ENCODE measurements at regions not wholly inside any gene's neighbourhood (a gene's known extent, or its start where the extent isn't known, plus 50 kb on each side); places are given as distances from the start of the nearest gene placed in this dataset.

DNA sequence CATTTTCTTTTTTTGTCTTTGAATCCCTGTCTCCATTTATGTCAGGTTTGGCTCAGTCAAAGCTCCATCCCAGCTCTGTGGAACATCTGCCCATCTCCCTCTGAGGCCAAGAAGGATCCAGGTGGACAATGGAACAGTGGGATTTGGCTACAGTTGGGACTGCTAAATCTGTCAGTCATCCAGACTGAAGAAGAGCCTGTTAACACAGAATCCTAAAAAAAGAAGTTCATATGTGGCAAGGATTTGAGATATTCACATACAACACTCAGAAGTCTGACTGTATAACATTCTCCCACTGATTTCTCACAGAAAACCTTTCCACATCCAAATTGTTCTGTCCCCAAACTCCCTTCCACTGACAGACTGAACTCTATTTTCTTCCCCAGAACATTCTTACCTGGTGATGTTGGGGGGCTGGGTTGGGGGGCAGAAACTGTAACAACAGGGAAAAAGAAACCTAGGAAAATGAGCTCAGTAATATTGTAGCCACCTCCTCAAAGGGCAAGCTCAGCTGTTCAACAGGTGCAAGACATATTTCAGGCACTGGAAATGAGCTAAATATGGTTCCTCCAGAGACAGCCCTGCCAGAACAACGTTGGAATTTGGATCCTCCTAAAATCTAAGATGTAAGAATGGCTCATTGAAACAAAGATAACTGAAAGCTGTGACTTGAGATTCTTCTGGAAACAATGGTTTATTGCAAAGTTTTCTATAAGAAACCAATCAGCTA, 301.5 kb upstream of the CDH5 start:
- DNase-seq (ENCODE audit: low spot score) (no peak), FAIRE-seq (no peak)

DNA sequence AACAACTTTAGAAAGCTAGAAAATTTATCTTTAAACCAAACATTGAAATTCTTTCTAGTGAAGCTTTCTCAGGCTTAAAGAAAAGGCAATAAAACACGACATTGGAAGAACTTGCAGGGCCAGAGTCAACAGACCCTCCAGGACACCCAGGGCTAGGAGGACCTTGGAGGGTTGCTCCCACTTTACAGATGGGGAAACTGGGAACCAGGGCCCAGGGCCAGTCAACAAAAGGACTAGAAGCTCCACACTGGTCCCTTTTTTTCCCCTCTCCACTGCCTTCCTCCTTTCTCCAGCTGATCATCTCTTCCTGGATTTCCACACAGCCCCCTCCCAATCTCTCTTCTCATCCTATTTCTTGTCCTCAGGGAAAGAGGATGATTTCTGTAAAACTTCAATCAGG, 307.7 kb upstream of the CDH5 start:
- no peak for DNase-seq (ENCODE audit: low spot score)
- no peak for FAIRE-seq

DNA sequence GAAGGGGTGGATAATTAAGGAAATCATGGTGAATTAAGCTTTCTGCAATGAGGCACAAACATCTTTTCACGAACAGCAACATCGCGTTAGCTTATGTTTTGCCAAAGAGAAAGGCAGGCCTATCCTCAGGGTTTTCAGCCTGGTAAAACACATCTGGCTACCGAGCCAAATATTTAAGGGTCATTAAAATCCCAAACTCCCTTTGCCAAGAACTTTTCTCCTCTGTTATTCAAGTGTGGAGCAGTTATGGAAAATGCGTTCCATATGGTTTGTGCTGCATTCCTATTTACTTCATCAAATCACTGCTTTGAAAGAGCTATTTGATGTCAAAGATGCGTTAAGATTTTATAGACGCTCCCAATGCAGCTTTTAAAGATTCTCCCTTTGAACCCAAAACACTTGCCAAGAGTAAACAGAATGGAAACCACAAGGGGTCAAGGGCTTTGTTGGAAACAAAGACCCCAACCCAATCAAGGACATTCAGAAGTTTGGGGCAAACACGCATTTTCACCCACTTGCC, 308.3 kb upstream of the CDH5 start:
- no peak for DNase-seq (ENCODE audit: low spot score)
- FAIRE-seq, result no peak

DNA sequence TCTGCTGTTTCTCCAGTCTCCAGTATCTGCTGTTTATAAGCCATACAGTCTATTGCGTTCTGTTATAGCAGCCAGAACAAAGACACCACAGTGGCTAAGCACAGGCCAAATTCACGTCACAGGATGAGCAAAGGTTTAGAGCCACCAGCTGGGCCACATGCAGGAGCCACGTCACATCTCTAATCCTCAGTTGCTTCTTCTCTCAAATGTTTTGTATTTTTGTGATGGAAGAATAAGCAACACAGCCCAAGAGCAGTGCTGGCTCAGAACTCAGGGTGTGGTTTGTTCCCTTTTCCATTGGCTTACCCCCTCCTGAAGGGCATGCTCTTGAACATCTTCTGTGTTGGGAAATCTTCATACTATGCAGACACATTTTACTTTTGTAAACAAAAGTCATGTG, 309.4 kb upstream of the CDH5 start:
- DNase-seq (ENCODE audit: low spot score) (no peak), FAIRE-seq (no peak)

DNA sequence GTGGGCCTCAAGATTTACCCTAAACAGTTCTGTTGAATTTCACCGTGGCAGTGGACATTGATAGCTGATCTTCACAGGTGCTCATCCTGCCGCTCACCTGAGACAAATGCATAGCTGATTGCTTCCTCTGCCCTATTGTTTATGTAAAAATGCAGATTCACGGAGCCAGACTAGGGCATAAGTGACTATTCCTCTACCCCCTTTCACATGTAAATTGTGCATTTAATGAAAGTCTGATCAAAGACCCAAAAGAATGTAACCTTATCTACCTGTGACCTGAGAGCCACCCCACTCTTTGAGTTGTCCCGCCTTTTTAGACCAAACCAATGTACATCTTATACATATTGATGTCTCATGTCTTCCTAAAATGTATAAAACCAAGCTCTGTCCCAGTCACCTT, 312.4 kb upstream of the CDH5 start:
- FAIRE-seq, result no peak
- no peak for DNase-seq (ENCODE audit: low spot score)

DNA sequence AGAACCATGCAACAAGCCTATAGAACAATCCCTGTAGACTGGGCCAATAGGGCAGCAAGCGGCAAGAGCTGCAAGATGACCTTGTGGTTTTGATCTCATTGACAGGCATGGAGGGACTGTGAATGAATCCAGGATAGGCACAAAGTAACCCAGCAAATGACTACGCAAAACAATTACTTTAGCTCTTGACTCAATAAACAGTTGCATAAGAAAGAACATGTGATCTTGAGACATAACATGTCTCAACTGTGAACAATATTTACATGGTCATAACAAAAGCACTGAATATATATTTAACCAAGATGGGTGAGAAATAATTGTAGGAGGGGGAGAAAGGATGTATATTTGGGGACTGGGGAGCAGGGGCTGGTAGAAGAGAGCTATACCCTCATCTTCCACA, 313.7 kb upstream of the CDH5 start:
- FAIRE-seq (no peak), DNase-seq (ENCODE audit: low spot score) (no peak)

DNA sequence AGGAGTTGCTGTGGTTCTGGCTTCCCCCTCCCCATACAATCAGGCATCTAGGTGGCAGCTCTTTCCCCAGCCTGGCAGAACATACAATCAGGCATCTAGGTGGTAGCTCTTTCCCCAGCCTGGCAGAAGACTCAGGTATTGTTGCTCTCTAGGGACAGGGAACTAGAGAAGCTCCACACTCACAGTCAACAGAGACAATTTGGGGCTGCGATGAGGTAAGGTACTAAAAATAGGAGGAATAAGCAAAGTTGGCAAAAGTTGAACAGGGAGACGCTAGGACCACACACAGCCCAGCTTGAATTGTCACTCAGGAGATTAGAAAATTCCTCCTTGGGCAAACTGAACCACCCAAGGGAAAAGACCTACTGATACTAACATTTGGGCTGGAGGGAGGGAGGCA, 315.5 kb upstream of the CDH5 start:
- FAIRE-seq (no peak), DNase-seq (ENCODE audit: low spot score) (no peak)

DNA sequence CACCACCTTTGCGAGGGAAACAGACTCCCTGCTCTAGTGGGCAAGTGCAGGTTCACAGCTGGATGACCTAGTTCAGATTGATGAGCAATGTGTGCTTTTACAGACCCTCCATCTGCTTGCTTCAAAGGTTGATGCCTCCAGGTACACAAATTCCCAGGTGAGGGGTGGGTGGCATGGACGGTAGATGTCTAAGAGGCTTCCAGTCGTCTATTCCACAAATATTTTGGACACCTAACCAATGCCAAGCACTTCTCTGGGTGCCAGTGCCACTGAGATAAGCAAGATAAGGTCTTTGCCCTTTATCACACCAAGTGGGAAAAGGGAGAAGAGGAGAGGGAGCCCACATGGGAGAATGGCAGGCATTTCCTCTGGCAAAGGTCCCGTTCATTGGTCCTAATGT, 316.6 kb upstream of the CDH5 start:
- FAIRE-seq (no peak), DNase-seq (ENCODE audit: low spot score) (no peak)

DNA sequence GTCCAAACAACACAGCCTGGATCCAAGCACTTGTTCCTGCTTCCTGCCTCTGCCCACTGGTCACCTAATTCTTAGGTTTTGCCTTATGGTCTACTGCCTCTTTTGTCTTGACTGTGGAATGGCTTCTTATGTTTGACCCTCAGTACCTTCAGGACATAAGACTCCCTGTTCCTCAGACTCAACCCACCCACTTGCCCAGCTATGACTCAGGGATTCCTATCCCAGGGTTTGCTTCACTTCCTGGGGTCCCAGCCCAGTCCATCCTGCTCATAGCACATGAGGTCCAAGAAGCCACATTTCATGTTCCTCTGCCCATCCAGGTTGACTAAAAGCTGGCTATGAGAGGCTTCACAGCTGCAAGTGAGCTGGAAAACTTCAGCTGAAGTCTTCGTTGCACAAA, 320.9 kb upstream of the CDH5 start:
- DNase-seq (ENCODE audit: low spot score), result no peak
- no peak for FAIRE-seq

DNA sequence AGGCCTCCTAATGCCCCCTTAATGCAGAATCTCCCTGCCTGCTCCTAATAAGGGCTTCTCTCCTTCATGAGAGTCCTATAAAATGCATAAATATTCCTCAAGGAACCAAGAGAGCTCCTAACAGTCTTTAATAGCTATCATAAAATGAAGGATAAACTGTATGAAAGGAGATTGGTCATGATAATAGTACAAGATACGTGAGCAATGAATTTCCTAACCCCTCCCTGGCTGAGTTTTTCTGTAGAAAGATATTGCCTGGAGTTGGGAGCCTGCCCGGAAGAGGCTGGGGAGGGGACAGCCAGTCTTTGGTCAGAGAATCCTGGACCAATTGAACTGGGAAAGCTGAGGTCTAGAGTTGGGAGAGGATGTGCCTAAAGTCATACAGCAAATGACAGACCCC, 321.9 kb upstream of the CDH5 start:
- FAIRE-seq (no peak), DNase-seq (ENCODE audit: low spot score) (no peak)

DNA sequence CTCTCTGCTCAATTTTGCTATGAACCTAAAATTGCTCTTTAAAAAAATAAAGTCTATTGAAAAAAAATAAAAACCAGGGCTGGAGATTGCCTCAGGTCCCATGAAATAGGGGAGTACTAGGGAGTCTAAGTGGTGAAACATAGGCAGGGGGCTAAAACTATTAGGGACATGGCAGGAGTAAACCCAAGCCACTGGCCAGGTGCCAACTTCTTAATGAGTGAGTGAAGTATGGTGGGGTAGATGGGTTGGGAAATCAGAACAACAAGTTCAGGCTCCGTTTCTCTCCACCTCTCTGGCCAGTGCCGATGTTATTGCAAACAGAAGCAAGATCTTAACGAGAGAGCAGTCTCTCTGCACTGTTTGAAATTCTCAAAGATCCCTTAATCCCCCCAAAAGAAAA, 322.4 kb upstream of the CDH5 start:
- DNase-seq (ENCODE audit: low spot score) (no peak), FAIRE-seq (no peak)

DNA sequence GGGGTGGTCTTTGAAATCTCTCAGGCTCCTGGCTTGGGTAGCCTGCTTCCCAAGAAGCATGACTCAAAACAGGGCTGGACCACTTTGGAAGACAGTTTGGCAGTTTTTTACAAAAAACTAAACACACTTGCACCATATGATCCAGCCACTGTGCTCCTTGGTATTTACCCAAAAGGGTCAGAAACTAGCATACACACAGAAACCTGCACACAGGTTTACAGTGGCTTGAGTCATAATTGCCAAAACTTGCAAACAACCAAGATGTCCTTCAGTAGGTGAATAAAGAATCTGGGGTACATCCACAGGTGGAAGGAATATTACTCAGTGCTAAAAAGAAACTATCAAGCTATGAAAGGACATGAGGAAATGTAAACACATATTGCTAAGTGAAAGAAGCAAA, 323.2 kb upstream of the CDH5 start:
- DNase-seq (ENCODE audit: low spot score), result no peak
- no peak for FAIRE-seq

DNA sequence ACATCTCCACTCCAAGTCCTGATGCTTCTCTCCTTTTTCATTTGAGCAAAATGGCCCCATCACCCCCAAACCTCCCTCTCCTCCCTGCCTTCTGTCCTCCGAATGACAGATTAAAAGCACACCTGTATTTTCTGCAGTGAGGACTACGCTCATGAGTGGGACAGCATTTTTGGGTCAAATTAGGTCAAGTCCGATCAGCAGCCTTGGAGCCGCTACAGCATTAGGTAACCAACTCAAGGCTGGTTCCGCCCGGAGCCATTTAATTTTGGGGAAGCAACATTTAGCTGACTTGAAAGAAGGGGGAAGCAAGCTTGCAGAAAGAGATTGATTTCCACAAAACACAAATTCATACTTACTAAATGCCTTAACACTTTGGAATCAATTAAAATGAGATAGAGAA, 324.1 kb upstream of the CDH5 start:
- DNase-seq (ENCODE audit: low spot score) (no peak), FAIRE-seq (no peak)

DNA sequence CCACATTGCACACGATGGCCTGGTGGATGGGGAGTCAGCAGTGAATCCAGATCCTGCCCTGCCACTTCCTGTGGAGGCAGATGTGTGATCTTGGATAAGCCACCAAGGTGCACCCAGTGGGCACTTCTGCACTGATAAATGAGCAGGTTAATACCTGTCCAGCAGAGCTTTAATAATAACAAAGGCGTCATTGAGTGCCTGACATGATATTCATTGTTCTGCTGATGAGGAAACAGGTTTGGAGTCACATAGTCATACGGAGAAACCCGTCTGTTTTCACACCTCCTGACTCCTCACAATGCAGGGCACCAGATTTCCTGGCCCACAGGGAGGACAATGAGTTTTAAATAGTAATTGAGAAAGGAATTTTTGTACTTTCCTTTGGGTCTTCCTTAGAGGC, 324.6 kb upstream of the CDH5 start:
- FAIRE-seq, result no peak

DNA sequence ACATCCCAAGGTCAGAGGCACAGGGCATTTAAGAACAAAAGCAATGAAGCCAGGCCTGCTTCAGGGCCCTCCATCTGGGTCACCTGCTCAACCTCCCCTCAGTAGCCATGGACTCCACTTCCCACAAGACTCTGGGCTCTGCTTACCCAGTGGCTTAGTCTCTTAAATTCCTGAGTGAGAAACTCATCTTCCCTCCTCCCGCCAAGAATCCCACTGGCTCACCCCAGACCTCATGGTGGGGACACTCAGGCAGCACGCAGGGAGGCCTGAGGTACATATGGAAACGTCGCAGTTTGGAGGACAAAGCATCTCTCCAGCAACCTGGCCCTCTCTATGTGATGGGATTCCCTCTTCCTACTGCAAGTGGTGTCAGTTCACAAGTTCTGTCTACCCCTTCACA, 326.7 kb upstream of the CDH5 start:
- FAIRE-seq, result no peak
- no peak for DNase-seq (ENCODE audit: low spot score)

More for the DNA sequence above, 324.6 kb upstream of the CDH5 start:
- DNase-seq (ENCODE audit: low spot score), result no peak

DNA sequence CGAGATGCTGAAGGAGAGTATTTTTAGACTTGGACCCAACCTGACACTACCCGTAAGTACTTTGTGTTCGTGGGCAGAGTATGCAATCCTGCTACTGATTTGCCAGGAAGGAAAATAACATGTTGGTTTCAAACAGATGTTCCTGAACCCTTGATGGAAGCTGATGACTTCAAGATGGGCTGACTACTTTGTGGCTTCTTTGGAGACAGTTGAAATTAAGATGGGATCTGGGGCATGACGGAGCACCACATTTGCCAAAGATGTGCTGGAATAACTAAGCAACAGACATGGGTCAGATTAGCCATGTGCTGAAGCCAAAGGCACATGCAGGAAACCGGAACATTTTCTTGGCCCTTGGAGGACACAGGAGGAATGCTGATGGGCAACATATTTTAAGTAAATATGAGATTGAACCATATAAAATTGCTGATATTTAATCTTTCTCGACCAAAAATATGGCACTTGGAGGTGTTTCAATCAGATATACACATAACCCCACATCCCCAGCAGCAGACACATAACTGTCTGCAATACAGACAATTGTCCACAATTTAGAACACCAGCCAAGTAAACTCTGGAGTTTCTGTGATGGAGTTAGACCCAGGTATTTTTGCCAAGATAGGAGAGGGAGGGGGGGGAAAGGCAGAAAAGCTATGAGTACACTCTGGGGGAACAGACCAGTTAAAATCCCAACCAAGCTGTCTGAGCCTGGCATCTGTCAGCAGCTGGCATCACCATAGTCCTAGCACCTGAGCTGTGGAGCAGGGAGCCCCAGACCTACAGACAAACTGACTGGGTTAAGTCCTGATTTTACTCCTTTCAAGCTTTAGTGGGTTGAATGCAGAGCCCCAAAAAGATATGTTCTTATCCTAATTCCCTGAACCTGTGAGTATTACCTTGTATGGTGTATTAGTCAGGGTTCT, 329.4 kb upstream of the CDH5 start:
- DNase-seq (ENCODE audit: low spot score) (no peak), FAIRE-seq (no peak)

DNA sequence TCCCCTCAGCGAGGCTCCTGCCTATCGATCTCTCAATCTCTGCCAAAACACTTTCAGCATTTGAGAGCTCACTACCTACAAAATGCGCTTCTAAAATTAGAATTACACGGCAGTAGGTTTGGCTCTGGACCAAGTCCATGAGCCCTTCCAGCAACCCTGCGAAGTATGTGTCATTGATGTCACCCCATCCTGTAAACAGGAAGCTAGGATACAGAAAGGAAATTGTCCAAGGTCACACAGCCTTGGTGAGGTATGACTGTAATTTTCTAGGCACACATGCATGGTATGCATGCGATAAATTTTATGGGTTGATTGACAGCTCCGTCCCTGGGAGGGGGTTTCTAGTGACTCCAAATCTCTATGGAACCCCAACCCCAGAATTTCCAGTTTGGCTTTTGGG, 330.3 kb upstream of the CDH5 start:
- DNase-seq (ENCODE audit: low spot score), result no peak
- no peak for FAIRE-seq

DNA sequence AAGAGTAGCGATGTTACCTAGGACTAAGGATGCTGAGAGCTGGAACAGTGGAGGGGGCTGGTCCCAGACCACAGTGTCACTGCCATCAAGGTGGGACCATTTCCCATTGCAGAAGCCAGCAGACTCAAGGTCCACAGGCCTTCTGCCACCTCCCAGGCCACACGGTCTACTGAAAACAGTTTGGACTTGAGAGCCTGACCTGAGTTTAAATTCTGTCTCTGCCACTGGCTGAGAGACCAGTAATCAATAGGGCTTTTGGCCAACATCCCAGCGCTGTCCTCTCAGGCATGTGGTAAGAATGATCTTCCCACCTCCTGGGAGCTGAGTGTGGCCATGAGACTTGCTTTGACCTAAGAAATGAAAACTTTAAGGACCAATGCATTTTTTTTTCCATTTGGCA, 331.4 kb upstream of the CDH5 start:
- FAIRE-seq (no peak), DNase-seq (ENCODE audit: low spot score) (no peak)

DNA sequence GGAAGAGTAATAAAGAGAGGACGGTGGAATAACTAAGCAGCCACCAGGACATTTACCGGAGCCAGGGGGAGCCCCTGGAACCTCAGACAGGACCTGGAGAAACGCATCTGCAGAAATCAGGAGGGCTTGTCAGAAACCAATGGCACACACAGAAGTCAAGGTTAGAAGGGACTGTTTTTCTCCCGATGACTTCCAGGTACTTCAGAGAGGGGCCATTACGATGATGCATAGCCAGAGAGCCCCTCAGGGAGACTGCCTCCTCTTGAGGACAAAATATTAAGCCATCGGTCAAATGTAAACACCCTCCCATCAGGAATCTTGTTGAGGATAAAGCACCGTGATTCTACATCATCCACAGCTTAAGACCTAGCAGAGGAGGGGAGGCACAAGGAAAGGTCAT, 333.6 kb upstream of the CDH5 start:
- no peak for DNase-seq (ENCODE audit: low spot score)
- no peak for FAIRE-seq

DNA sequence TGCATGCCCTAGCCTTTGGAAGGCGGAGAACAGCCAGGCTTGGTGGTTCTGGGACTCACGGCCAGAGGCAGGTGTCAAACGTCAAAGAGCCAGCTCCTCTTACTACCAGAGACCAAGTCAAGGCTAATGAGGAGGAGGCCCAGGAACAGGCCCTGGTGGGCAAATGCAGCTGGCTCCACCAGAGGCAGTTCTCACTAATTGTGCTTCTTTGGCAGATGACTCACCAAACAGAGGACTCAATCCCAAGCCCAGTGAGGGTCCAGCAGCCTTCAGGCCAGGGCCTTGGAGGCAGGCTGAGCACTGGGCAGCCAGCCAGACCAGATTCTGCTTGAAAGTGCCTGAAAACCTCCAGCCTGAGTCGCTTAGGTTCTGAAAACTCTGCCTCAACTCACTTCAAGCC, 336.5 kb upstream of the CDH5 start:
- FAIRE-seq, result no peak

DNA sequence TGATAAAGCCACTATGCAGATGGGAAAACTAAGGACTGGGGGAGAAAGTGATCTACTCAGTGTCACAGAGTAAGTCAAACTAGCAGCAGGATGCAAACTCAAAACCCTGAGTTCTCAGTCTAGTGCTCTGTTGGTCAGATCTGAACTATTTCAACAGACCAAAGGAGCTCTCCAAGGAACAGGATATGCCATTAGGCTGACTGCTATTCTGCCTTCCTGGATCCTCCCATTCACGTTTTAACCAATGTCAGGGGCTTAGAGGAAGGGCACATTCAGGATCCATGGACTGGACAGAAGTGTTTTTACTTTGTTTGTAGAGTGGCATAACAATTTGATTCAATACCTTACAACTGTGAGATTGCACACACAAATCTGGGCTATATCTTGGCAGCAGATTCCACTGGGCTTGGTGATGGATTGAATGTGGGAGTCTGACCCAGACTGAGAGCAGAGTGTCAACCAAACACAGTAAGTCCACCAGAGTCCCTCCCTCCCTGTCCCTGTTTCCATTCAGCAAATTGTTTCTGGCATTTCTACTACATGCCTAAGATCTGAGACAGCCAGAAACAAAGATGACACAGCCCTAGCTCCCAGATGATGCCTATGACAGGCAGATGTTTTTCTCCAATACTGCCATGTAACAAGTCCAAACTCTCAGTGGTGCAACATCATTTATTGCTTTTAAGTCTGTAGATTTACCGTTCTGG, 337.8 kb upstream of the CDH5 start:
- no peak for FAIRE-seq
- DNase-seq (ENCODE audit: low spot score), result no peak

More for the DNA sequence above, 336.5 kb upstream of the CDH5 start:
- DNase-seq (ENCODE audit: low spot score), result no peak

DNA sequence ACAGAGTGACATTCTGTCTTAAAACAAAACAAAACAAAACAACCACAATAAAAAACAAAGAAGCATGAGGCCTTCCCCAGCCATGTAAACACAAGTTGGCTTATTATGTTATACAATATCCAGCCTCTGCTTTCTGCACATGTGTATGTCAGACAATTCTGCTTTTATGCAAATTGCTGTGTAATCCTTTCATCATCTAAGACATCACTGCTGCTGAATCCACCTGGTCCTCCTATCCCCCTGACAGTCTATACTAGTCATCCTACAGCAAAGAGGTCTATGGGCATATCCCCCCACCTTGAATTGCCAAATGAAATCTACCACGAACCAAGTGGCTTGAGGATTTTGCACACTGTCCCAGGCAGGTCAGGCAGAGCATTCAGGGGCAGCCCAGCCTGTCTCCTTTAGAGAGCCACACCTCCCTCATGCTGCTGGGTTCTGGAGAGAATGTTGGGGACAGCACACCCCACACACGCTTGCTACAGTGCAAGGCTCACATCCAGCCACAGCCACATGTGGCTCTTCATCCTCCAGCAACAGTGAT, 339.6 kb upstream of the CDH5 start:
- DNase-seq (ENCODE audit: low spot score), result no peak

More for the DNA sequence above, 339.6 kb upstream of the CDH5 start:
- no peak for FAIRE-seq
